OCI-LY1 (cell line): ENCODE measurements at regions not wholly inside any gene's neighbourhood (a gene's known extent, or its start where the extent isn't known, plus 50 kb on each side); places are given as distances from the start of the nearest gene placed in this dataset.

ENCODE experiments used
- CTCF ChIP-seq: fragments of 200-600 bp; sonication (generic), shearing (Covaris generic); IDR thresholded peaks from 2 replicates; pipeline ENCODE4 v1.5.1; 2017; ENCODE audit warnings: mild to moderate bottlenecking, antibody characterized with exemption, low read length, moderate library complexity, mixed read lengths
- EZH2 ChIP-seq: fragments of 200-600 bp; sonication (generic), shearing (Covaris generic); IDR thresholded peaks from 2 replicates; pipeline ENCODE4 v1.8.0; 2017; ENCODE audit warnings: borderline replicate concordance, mixed run types, mild to moderate bottlenecking, antibody characterized with exemption, low read length, moderate library complexity, mixed read lengths

- no peak for TF ChIP-seq CTCF
- no peak for TF ChIP-seq EZH2
Measured at GRCh38 chr9:17846948-17847655, 268.2 kb downstream of the SH3GL2 start.
